ENCODE measurements at regions not wholly inside any gene's neighbourhood (a gene's known extent, or its start where the extent isn't known, plus 50 kb on each side); places are given as distances from the start of the nearest gene placed in this dataset.

DNA sequence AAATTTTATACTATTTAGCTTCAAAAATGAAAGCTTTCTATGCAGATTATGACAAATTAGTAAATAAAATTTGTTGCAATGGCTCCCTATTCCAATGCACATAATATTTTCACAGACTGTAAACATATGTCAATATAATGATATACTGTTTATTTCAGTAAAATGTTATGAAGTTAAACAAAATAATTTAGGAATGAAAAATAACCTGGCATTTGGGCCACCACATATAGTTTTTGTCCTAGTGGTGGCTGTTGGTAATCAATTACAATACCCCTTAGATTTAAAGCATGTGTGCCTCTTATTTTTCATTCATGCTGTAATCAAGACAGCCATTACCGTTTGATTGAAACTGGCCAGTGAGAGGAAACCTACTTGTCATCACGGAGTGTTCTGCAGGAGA lies 928.5 kb upstream of the KCND2 start:
- TF ChIP-seq, protein P1, sequence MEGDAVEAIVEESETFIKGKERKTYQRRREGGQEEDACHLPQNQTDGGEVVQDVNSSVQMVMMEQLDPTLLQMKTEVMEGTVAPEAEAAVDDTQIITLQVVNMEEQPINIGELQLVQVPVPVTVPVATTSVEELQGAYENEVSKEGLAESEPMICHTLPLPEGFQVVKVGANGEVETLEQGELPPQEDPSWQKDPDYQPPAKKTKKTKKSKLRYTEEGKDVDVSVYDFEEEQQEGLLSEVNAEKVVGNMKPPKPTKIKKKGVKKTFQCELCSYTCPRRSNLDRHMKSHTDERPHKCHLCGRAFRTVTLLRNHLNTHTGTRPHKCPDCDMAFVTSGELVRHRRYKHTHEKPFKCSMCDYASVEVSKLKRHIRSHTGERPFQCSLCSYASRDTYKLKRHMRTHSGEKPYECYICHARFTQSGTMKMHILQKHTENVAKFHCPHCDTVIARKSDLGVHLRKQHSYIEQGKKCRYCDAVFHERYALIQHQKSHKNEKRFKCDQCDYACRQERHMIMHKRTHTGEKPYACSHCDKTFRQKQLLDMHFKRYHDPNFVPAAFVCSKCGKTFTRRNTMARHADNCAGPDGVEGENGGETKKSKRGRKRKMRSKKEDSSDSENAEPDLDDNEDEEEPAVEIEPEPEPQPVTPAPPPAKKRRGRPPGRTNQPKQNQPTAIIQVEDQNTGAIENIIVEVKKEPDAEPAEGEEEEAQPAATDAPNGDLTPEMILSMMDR (IDR thresholded peaks at IDR 0.05 in 4 of 5, conservative IDR thresholded peaks at IDR 0.05 in 1 of 5), result no peak
- TF ChIP-seq POLR2A (IDR thresholded peaks at IDR 0.05), result no peak

All from gastrocnemius medialis (tissue), 4 donors.